Activated CD4-positive, alpha-beta T cell treated with anti-CD3 and anti-CD28 coated beads, Interleukin-2, amount 50 U/mL, for 48 hours (primary cell): ENCODE measurements at regions not wholly inside any gene's neighbourhood (a gene's known extent, or its start where the extent isn't known, plus 50 kb on each side); places are given as distances from the start of the nearest gene placed in this dataset.
"Not testable (repeated sequence)": the region's sequence is repeated elsewhere in the genome, so short reads cannot be mapped to it uniquely, and the experiment has no call there.

Source experiments
- DNase-seq, 2 experiments: peaks; one replicate each; pipeline ENCODE4 v3.0.0-alpha.2; 2020

- DNase-seq: no peak
Observed at GRCh38 chr4:104128031-104128849, 366.5 kb downstream of the CXXC4 start.

- no peak for DNase-seq
Observed at GRCh38 chr4:104123021-104123420, 371.7 kb downstream of the CXXC4 start.

GRCh38 chr4:104117776-104118175, 376.9 kb downstream of the CXXC4 start:
- DNase-seq: no peak

- DNase-seq: no peak
Observed at GRCh38 chr4:104113850-104114249, 380.8 kb downstream of the CXXC4 start.

GRCh38 chr4:104099141-104099540, 379.4 kb upstream of the TACR3 start:
- DNase-seq: no peak

GRCh38 chr4:104093247-104093646, 373.5 kb upstream of the TACR3 start:
- no peak for DNase-seq

GRCh38 chr4:104073229-104073628, 353.4 kb upstream of the TACR3 start:
- no peak for DNase-seq

- DNase-seq: no peak
Observed at GRCh38 chr4:104066533-104066932, 346.7 kb upstream of the TACR3 start.

- DNase-seq: peak; percentile 1 to 5
Observed at GRCh38 chr4:104064646-104065577, 345.1 kb upstream of the TACR3 start.

GRCh38 chr4:104063341-104063740, 343.6 kb upstream of the TACR3 start:
- no peak for DNase-seq

GRCh38 chr4:104044369-104044768, 324.6 kb upstream of the TACR3 start:
- DNase-seq: no peak

GRCh38 chr4:104032896-104033295, 313.1 kb upstream of the TACR3 start:
- DNase-seq: no peak

- no peak for DNase-seq
Observed at GRCh38 chr4:104025251-104025650, 305.5 kb upstream of the TACR3 start.

GRCh38 chr4:104022831-104023230, 303.0 kb upstream of the TACR3 start:
- no peak for DNase-seq

- no peak for DNase-seq
Observed at GRCh38 chr4:104022226-104022625, 302.4 kb upstream of the TACR3 start.

GRCh38 chr4:104020641-104021040, 300.9 kb upstream of the TACR3 start:
- DNase-seq: no peak

GRCh38 chr4:104017213-104017612, 297.4 kb upstream of the TACR3 start:
- no peak for DNase-seq

GRCh38 chr4:104015680-104016079, 295.9 kb upstream of the TACR3 start:
- DNase-seq: no peak

GRCh38 chr4:104010722-104011121, 290.9 kb upstream of the TACR3 start:
- DNase-seq: no peak

GRCh38 chr4:104002318-104002717, 282.5 kb upstream of the TACR3 start:
- not testable (repeated sequence) for DNase-seq

- DNase-seq: no peak
Observed at GRCh38 chr4:103998756-103999155, 279.0 kb upstream of the TACR3 start.

- no peak for DNase-seq
Observed at GRCh38 chr4:103996637-103997036, 276.9 kb upstream of the TACR3 start.

- DNase-seq: no peak
Observed at GRCh38 chr4:103996064-103996463, 276.3 kb upstream of the TACR3 start.

GRCh38 chr4:103994059-103994458, 274.3 kb upstream of the TACR3 start:
- no peak for DNase-seq
